Epithelial cell of prostate (primary cell): ENCODE measurements at regions not wholly inside any gene's neighbourhood (a gene's known extent, or its start where the extent isn't known, plus 50 kb on each side); places are given as distances from the start of the nearest gene placed in this dataset.
A peak's percentile ranks its signal among the peaks of the same experiment; 100 is the strongest.

Source experiments
- DNase-seq: peaks from one replicate; pipeline ENCODE4 v3.0.0-alpha.2; 2011; ENCODE audit warnings: low read depth, low spot score
- H3K27ac ChIP-seq: fragments of 450-650 bp; 2 replicates; pipeline ENCODE4 v1.5.1; 2017; ENCODE audit warnings: mild to moderate bottlenecking

DNA sequence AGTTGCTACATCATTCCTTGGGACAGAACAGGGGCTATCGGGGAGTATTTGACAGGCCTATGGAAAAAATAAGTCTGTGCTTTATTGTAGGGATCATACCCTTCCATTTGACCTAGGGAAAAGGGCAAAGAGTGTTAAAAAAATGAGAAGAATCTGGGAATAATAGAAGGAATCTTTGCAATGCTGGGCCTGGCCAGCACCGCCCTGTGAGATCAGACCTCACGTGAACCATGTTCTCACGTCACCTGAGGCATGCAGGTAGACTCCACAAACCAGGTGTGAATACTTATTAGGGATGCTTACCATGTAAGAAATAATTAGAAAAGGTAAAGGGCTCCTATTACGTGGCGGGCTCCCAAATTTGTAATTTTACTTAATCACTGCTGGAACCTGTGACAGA lies 177.5 kb upstream of the GATA6 start:
- DNase-seq: no peak
- no peak overlapping the region for H3K27ac ChIP-seq

DNA sequence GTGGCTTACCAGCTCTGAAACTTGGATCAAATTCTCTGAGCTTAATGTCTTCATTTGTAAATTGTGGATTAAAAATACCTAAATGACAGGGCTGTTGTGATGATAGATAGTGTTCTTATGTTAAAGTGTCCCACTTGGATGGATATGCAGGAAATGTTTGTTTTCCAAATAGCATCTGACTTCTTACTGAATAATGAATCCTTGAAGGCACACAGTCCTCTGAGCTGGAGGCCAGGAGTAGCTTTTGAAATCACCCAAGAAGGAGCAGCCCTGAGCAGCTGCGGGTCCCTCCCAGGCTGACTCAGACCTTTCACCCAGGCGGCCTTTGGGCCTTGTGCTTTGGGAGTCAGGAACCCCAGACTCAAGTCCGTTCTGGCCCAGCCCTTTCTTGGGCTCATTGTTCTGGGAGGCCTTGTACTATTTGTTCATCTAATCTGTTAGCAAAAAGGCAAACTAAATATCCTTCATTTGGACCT lies 173.0 kb upstream of the GATA6 start:
- H3K27ac ChIP-seq: no peak overlapping the region
- DNase-seq: no peak

DNA sequence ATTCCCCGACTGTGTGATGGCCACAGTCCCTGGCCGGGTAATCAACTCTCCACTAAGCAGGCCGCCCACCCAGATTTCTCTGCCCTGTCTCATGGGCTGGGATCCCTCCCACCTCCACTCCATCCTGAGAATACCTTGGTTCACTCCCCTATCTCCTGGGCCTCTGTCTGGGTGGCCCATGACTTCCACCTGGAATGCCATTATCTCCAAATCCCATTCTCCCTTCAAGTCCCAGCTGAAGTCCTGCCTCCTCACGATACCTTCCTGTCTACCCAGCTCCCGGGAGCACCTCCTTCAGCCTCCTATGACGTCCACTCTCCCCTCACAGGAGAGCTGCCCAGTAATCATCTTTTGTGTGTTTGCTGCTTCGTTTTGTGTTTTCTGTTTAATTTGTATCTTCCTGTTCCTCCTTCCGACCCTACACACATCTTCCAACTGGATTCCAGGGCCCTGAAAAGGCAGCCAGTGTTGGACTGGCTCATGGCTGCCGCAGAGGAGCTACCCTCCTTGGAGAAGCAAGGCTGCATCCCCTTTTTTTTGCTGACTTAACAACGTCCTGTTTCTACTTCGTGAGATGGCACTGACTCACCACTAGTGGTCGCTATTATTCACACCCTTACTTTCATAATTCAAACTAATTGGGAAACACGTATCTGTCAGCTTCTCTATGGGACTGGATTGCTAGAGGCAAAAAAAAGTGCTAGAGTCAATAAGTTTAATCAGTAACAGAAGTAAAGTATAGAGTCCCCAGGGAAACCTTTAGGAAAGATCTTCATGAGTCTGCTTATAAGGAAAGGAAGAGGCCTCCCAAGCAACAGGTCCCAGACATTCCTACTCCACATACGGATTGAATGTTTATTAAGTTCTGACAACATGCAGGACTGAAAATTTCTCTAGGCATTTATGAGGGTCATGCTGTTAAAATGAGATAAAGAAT lies 171.9 kb upstream of the GATA6 start:
- DNase-seq: no peak
- H3K27ac ChIP-seq: no peak overlapping the region

DNA sequence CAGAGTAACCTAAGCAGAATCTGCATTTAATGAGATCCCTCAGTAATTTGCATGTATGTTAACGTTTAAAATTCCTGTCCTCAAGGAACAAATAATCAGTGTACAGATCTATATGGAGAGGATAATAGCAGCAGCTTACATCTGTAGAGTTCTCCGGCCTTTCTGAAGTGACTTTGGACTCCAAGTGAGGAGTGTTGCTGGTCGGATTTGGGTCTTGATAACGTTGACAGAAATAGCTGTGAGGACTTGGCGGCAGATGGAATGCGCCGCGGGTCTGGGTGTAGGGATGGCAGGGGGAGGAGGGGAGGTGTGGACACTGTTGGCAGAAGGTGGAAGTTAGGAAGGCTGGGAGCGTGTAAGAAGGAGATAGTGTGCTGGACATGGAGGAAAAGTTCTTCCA lies 170.9 kb upstream of the GATA6 start:
- no peak overlapping the region for H3K27ac ChIP-seq
- no peak for DNase-seq

DNA sequence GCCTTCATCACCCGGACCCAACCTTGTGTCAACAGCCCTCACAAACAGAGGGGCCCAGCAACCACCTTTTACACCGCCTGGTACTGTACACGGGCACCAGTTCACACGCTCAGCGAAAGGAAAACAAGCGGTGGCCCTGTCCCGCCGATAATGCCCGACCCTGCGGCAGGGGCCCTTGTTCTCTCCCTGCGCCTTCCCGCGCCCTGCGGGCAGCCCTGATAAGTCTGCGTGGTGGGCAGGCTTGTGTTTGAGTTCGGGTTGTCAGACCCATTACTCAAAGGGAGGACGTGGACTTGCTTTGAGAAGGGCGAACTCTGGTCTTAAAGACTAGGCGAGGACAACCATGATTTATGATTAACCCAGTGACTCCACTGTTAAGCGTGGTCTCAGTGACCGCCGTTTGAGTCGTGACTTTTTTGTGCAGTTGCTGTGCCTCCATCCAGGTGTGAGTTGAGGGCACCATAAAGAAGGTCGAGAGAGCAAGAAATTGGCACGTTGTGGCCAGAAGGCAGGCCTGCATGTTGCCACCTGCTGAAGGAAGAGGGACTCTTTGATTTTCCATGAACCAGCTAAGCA lies 167.4 kb upstream of the GATA6 start:
- no peak overlapping the region for H3K27ac ChIP-seq
- no peak for DNase-seq

DNA sequence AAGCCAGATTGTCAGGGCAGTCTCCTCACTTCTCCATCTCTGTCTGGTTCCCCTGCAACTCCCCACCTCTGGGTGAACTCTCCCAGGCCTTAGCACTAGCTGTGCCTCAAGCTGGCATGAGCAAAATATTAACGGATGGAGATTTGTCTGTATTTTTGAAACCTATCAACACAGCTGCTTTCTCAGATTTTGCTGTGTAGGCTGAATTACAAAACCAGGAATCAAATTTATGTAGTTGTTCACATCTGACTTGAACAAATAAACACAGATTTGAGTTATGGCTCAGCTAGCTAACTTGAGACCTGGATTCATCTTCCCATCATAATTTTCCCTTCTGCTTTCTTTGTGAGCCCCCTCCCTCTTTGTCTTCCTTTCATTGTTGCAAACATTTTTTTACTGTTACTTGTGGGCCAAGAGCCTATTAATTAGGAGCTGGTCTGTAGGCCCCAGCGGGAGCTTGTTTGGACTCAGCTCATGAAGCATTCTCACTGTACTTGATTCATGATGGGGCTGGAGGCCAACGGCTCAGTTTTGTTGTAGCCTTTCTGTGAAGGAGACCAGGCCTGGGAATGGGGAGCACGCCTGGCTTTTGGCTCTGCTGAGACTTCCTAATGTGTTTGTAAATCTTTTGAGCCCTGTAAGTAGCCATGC lies 164.1 kb upstream of the GATA6 start:
- no peak overlapping the region for H3K27ac ChIP-seq
- no peak for DNase-seq

DNA sequence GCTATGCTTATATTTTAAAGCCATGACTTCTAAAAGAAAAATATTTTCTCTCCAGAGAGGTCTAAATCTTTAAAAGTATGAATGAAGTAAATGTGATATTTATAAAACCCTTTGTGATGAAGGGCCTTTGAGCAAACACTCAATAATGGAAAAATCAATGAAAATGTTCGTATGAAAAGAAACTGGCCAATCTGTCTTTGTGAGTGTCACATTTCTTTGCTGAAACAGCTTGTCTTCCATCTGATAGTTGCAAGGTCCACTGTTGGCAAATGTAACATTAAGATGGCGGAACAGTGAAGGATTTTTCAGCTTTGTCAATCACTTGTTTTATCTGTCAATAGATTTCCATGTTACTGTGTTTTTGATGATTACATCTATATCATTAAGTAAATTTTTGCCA lies 162.9 kb upstream of the GATA6 start:
- H3K27ac ChIP-seq: no peak overlapping the region
- no peak for DNase-seq

DNA sequence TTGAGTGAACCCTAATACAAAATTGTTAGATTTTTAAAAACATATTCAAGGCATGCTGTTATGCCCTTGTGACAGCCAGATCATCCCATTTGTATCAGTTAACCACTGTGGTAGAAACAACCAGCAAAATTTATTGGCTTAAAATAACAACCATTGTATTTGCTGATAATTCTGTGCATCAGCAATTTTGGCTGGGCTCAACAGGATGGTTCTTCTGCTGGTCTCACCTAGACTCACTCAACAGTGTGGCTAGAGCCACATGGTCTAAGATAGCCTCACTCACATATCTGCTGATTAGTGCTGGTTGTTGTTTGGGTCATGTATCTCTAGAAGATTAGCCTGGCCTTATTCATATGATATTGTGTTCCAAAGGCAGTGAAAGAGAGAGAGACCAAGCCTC lies 160.1 kb upstream of the GATA6 start:
- DNase-seq: no peak
- H3K27ac ChIP-seq: no peak overlapping the region

DNA sequence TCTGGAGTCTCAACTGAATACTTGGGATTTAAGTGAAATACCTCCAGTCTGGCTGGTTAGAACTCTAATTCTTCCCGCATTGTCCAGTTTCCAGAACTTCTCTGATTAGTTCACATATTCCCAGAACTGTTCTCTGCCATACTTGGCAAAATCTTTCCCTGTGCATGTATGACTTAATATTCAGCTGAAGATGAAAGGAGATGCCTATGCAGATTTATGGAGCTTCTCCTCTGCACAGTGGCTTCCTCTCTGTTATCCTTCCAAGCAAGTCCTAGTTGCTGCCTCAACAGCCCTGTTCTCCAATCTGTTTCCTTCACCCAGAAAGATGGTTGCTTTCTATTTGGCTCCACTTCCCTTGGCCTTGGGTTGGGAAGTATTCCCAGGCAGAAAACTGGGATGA lies 155.4 kb upstream of the GATA6 start:
- DNase-seq: no peak
- no peak overlapping the region for H3K27ac ChIP-seq

DNA sequence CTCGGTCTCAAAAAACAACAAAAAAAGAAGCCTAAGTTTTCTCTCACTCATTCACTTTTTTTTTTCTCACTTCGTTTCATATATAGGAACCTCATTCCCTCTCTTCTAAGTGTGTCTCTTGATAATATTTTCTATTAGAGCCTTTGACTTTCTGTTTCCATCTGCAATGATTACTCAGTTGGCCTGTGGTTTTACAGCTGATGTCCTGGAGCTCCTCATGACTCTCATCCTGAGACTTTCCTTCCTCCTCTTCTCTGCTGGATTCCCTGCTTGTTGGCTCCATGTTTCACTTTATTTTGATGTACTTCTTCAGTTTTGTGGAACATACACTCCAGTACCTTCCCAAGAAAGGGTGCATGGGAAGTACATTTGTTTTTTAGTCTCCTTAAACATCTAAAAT lies 154.2 kb upstream of the GATA6 start:
- DNase-seq: no peak
- no peak overlapping the region for H3K27ac ChIP-seq

DNA sequence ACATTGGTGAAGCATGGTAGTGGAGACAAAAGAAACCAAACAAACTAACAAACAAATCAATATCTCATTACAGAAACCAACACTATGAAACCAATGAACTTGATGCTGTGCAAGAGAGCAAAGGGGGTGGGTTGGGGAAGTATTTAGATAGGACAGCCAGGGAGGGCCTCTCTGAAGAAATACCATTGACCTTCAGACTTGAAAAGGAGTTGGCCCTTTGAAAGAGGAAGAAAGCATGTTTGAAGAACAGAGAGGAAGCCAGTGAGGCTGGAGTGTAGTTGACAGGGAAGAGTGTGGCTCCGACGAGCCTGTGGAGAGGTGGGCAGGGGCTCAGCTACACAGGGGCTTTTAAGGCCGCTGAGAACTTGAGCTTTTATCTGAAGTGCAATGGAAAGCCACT lies 151.0 kb upstream of the GATA6 start:
- DNase-seq: no peak
- no peak overlapping the region for H3K27ac ChIP-seq

DNA sequence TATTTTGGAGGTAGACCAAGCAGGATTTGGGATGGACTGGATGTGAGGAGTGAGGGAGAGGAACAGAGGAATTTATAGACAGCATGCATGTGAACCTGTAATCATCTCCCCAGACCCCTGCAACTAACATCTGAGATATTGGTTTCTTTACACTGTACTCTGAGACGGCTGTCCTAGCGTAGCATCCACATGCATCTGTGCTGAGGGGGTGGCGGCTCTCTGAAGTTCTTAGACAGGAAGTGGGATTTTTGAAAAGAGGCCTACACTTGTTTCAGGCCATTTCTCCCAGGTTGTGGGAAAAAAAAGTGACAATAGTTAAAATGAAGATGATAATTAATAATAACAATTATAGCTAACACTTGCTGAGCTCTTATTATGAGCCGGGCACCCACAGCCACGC lies 150.2 kb upstream of the GATA6 start:
- no peak overlapping the region for H3K27ac ChIP-seq
- DNase-seq: no peak

DNA sequence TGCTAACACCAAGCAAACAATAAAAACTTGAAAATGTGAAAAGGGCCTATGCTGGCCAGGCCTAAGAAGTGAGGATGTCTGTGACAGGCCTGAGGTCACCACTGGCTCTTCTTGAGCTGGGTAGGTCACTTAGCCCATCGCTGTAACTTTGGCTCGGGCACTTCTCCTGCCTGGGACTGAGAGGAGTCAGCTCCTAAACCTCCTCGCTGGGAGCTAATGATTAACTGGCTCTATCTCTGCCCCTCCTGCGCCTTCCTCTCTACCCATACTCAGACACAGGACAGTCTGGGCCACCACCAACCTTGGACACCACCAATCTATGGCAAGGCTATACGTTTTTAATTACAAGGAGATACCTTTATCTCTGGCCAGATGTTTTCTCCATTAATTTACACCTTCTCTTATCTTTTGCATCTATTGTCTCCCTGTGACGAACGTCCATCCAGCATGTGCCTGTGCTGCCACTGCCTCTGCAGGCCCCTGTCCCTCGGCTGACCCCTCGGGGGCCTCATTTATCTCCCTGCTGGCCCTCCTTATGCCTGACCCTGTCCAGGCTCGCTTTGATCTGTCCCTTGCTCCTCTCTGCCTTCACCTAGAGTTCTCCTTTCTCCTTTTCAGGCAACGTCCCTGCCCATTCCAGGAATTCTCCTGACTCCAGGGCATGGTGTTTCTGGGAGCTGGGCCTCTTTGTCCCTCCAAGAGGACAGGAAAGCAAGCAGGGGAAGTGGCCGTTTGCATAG lies 149.1 kb upstream of the GATA6 start:
- H3K27ac ChIP-seq: no peak overlapping the region
- no peak for DNase-seq

DNA sequence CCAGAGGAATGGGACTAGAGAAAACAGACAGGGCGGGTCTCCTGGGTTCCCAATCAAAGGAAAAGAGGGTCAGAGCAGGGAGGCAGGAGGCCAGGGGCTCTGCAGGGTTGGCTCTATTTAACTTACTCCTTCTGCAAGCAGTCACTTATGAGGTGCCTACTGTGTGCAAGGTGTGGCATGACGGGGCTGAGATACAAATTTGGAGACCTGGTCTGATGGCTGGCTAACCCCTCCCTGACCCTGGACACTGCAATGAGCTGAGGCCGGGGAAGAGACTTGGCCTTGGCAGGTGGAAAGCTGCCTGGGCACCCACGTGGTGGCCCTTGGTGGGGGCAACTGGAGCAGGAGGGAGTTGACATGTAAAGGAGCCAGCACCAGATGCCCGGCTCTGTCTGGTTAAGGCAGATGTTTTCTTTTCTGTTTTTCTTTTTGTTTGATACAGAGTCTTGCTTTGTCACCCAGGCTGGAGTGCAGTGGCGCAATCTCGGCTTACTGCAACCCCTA lies 148.5 kb upstream of the GATA6 start:
- H3K27ac ChIP-seq: no peak overlapping the region
- no peak for DNase-seq

DNA sequence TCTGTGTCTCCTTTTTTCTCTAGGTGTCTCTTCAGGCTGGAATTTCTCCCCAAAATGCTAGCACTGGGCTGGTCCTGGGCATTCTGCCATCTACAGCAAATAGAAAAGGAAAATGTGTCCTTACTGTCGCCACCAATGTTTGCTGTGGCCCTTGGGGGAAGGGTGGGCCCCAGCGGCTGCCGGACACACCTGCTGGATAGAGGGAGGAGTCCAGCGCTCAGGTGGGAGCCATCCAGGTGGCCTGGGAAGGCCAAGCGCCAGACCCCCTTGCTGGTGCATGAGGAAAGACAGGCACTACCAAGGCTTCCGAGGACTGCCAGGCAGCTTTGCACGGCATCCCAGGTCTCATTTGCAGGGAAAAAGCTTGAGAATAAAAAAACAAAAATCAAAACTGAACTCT lies 147.7 kb upstream of the GATA6 start:
- DNase-seq: no peak

DNA sequence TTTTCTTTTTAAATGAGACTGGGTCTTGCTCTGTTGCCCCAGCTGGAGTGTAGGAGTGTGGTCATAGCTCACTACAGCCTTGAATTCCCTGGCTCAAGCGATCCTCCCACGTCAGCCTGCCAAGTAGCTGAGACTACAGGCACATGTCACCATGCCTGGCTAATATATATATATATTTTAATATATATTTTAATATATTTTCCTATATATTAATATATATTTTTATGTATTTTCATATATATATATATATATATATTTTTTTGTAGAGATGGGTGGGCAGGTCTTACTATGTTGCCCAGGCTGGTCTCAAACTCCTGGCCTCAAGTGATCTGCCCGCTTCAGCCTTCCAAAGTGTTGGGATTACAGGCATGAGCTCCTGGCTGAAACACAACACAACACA lies 144.5 kb upstream of the GATA6 start:
- no peak for DNase-seq
- no peak overlapping the region for H3K27ac ChIP-seq

More for the DNA sequence above, 147.7 kb upstream of the GATA6 start:
- H3K27ac ChIP-seq: no peak overlapping the region

DNA sequence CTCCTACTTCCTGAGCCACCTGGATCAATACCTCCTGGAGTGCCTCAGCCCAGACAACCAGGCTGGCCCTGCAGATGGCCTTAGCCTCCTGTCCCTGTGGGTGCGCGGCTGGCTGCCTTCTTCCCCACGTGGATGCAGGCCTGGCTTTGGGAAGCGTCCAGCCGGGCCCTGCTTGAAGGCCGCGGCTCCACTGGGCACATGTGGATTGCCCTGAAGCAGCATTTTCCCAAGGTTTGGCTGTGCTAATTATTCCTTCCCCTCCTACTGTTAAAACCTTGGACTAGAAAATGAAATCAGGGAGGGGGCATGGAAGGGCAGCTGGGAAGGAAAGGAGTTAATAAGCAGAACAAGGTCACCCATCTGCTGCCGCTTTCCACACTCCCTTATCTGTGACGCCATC lies 143.0 kb upstream of the GATA6 start:
- H3K27ac ChIP-seq: no peak overlapping the region
- no peak for DNase-seq

DNA sequence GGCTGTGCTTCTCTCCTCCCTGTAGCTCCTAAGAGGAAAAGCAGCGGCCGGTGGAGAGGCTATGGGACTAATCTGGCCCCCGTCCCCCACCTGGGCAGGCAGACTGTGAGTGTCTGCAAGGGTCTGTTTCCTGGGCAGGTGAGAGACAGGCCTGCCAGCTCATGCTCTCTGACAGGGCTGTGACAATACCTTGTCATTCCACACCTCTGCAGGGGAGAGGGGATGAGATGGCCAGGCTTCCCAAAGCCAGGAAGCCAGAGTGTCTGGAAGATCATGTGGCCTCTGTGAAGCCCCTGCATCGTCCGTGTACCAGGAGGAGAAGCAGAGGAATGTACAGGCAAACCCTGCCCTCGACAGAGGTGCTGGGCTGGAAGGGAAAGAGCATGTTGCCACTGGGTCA lies 142.5 kb upstream of the GATA6 start:
- no peak overlapping the region for H3K27ac ChIP-seq
- no peak for DNase-seq

DNA sequence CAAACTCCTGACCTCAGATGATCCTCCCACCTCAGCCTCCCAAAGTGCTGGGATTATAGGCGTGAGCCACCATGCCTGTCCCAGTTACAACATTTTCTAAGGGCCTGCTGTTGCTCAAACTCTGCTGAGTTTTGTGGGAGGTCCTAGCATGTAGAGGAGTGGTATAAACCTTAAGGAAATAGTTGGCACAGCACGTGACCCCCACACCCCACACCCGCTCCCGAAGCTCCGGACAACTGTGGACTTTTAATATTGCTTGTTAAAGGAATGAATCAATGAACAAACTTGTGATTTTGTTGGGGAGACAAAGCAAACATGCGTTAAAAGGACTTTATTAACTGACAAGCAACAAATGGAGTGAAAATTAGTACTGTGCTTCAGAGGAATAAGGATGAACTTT lies 137.8 kb upstream of the GATA6 start:
- peak overlapping the region; percentile 52 for H3K27ac ChIP-seq
- DNase-seq: no peak

DNA sequence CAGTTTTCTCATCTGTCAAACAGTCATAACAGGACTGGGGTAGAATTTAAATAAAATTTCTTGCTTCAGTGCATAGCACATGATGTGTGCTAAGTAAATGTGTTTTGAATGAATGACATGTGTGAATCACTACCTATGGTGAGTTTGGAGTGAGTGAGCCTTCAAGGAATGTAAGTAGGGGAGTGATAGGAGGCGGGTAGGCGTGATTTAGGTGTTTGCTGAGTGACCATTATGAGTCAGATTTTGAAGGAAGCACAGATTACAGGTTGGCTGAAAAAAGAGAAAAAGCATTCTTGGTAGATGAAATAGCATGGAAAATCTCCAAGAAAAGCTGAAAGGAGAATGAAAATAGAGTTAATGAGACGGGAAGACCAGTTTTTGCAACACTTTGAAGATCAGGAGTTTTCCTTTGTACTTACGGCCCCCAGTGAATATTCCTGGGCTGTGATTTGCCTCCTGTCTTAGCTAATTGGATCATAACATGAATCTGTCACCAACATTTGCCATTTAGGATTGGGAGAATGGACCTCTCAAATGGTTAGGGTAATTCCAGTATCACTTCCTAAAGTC lies 136.9 kb upstream of the GATA6 start:
- peak; percentile 95 for DNase-seq

More for the DNA sequence above, 136.9 kb upstream of the GATA6 start:
- peak overlapping the region; percentile 52 for H3K27ac ChIP-seq
